OCI-LY7 (cell line): ENCODE measurements at regions not wholly inside any gene's neighbourhood (a gene's known extent, or its start where the extent isn't known, plus 50 kb on each side); places are given as distances from the start of the nearest gene placed in this dataset.

ENCODE experiments used
- BruUV-seq: library from RNA; stranded (reverse); fragments of 400-500 nt; replicated peaks from 2 replicates; lab custom pipeline; 2021; lab: Mats Ljungman, UMichigan
- CTCF ChIA-PET: fragments of 300-600 bp; sonication (Branson Sonifier 250); formaldehyde crosslinking; loops from one replicate; lab custom pipeline; 2022; ENCODE audit warnings: antibody characterized with exemption; ENCODE audit not compliant: unreplicated experiment; lab: Charles Lee
- POLR2A ChIA-PET: fragments of 300-600 bp; sonication (Branson Sonifier 250); formaldehyde crosslinking; loops from one replicate; lab custom pipeline; 2022; ENCODE audit warnings: antibody characterized with exemption; lab: Charles Lee
- DNase-seq: peaks from one replicate; pipeline ENCODE4 v3.0.0-alpha.2; 2015; ENCODE audit warnings: low spot score
- H2AFZ ChIP-seq: fragments of 200-600 bp; sonication (generic), shearing (Covaris generic); 2 replicates; pipeline ENCODE4 v1.6.1; 2014; ENCODE audit warnings: mild to moderate bottlenecking, antibody characterized with exemption, low read length, moderate library complexity
- H3K27ac ChIP-seq: fragments of 200-600 bp; sonication (generic); 2 replicates; pipeline ENCODE4 v1.5.1; 2014; ENCODE audit warnings: mixed run types, low read depth, mild to moderate bottlenecking, moderate library complexity, low read length, inconsistent platforms; ENCODE audit not compliant: poor library complexity, severe bottlenecking
- H3K36me3 ChIP-seq: fragments of 200-600 bp; sonication (generic); 2 replicates; pipeline ENCODE4 v1.6.1; 2014; ENCODE audit warnings: mild to moderate bottlenecking, antibody characterized with exemption, low read length, moderate library complexity, mixed read lengths; ENCODE audit not compliant: insufficient read depth
- H3K4me1 ChIP-seq: fragments of 200-600 bp; sonication (generic); 2 replicates; pipeline ENCODE4 v1.5.1; 2014; ENCODE audit warnings: mild to moderate bottlenecking, low read length; ENCODE audit not compliant: insufficient read depth, poor library complexity, severe bottlenecking
- H3K4me2 ChIP-seq: fragments of 200-600 bp; sonication (generic); 2 replicates; pipeline ENCODE4 v1.6.1; 2014; ENCODE audit warnings: mild to moderate bottlenecking, low read length
- H3K4me3 ChIP-seq: fragments of 200-600 bp; sonication (generic); 2 replicates; pipeline ENCODE4 v1.5.1; 2014; ENCODE audit warnings: mild to moderate bottlenecking, low read depth, low read length; ENCODE audit not compliant: poor library complexity, severe bottlenecking
- H3K79me2 ChIP-seq: fragments of 200-600 bp; sonication (generic); 2 replicates; pipeline ENCODE4 v1.6.1; 2016; ENCODE audit warnings: low read depth, mild to moderate bottlenecking, low read length, moderate library complexity, mixed read lengths; ENCODE audit not compliant: insufficient read depth
- H3K9me2 ChIP-seq: fragments of 200-600 bp; sonication (generic); 2 replicates; pipeline ENCODE4 v1.6.1; 2016; ENCODE audit warnings: mild to moderate bottlenecking, low read length, mixed read lengths; ENCODE audit not compliant: insufficient read depth
- H3K9me3 ChIP-seq: fragments of 200-600 bp; sonication (generic); 2 replicates; pipeline ENCODE4 v1.6.1; 2014; ENCODE audit warnings: mild to moderate bottlenecking, mixed run types, low read length, mixed read lengths
- H4K20me1 ChIP-seq: fragments of 200-600 bp; sonication (generic); 2 replicates; pipeline ENCODE4 v1.6.1; 2014; ENCODE audit warnings: mild to moderate bottlenecking, antibody characterized with exemption, low read length, moderate library complexity, mixed read lengths; ENCODE audit not compliant: insufficient read depth
- EZH2phosphoT487 ChIP-seq: fragments of 200-600 bp; sonication (generic); IDR thresholded peaks from 2 replicates; pipeline ENCODE4 v1.6.1; 2018; ENCODE audit warnings: low read depth, borderline replicate concordance, mild to moderate bottlenecking, mixed run types, antibody characterized with exemption, low read length, moderate library complexity, mixed read lengths
- intact Hi-C: fragments of 100-400 bp; cut with micrococcal nuclease; formaldehyde crosslinking; loops from one replicate; pipeline ENCODE4 v1.10.0; 2022; ENCODE audit not compliant: unreplicated experiment
- TF ChIP-seq, protein P1 (sequence below): fragments of 200-600 bp; sonication (generic); conservative IDR thresholded peaks from 2 replicates; pipeline ENCODE4 v1.5.1; 2014; ENCODE audit warnings: mild to moderate bottlenecking, antibody characterized with exemption, low read length, moderate library complexity, mixed read lengths

DNA sequence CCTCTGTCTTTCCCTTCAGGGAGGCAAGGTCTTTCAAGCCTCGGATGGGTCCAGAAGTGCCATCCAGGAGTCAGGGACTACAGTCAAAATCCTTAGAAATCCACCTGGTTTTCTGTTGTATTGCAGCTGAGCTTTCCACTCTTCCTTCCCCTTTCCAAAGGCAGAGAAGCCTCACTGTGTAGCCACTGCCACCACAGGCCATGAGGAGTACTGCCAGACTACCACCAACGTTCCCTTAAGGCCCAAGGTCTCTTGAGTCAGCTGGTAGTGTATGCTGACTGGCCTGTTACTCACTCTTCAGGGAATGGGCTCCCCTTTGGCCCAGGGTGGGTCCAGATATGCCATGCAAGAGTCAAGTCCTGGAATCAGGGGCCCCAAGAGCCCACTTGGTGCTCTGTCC, 1454.1 kb downstream of the PCDH19 start:
- H3K4me1 ChIP-seq = no peaks in the 10 kb centered on the region
- intact Hi-C loops = no loop called here
- H3K27ac ChIP-seq = no peak overlapping the region
- ChIA-PET CTCF (no interaction called here), POLR2A (no interaction called here)
- H4K20me1 ChIP-seq = no peaks in the 10 kb centered on the region
- no peak overlapping the region for H2AFZ ChIP-seq
- H3K79me2 ChIP-seq = no peaks in the 10 kb centered on the region
- H3K36me3 ChIP-seq = no peaks in the 10 kb centered on the region
- no TSS peak for BruUV-seq
- no peak overlapping the region for H3K4me3 ChIP-seq
- TF ChIP-seq, protein P1, sequence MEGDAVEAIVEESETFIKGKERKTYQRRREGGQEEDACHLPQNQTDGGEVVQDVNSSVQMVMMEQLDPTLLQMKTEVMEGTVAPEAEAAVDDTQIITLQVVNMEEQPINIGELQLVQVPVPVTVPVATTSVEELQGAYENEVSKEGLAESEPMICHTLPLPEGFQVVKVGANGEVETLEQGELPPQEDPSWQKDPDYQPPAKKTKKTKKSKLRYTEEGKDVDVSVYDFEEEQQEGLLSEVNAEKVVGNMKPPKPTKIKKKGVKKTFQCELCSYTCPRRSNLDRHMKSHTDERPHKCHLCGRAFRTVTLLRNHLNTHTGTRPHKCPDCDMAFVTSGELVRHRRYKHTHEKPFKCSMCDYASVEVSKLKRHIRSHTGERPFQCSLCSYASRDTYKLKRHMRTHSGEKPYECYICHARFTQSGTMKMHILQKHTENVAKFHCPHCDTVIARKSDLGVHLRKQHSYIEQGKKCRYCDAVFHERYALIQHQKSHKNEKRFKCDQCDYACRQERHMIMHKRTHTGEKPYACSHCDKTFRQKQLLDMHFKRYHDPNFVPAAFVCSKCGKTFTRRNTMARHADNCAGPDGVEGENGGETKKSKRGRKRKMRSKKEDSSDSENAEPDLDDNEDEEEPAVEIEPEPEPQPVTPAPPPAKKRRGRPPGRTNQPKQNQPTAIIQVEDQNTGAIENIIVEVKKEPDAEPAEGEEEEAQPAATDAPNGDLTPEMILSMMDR = no peak
- TF ChIP-seq EZH2phosphoT487 = no peak
- H3K9me2 ChIP-seq = no peaks in the 10 kb centered on the region
- DNase-seq = no peak
- no peak overlapping the region for H3K4me2 ChIP-seq
- no peaks in the 10 kb centered on the region for H3K9me3 ChIP-seq

DNA sequence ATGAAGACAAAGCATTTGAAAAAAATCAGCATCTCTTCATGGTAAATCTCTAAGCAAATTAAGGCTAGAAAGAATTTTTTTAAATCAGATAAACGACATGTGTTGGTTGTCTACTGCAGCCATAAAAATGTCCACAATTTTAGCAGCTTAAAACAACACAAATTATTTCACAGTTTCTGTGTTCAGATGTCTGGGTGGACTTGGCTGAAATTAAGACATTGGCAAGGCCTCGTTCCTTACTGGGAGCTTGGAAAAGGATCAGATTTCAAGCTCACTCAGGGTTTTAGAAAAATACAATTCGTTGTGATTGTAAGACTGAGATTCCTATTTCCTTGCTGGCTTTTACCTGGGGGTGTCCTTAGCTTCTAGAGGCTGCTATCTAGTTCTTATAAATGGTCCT, 1470.6 kb downstream of the PCDH19 start:
- H3K9me3 ChIP-seq = no peaks in the 10 kb centered on the region
- TF ChIP-seq, protein P1 = no peak
- TF ChIP-seq EZH2phosphoT487 = no peak
- no TSS peak for BruUV-seq
- no peak overlapping the region for H2AFZ ChIP-seq
- H3K27ac ChIP-seq = no peak overlapping the region
- DNase-seq = no peak
- H3K9me2 ChIP-seq = no peaks in the 10 kb centered on the region
- H3K79me2 ChIP-seq = no peaks in the 10 kb centered on the region
- CTCF ChIA-PET = no interaction called here
- no peaks in the 10 kb centered on the region for H3K36me3 ChIP-seq
- H3K4me3 ChIP-seq = no peak overlapping the region
- H3K4me1 ChIP-seq = no peaks in the 10 kb centered on the region
- POLR2A ChIA-PET = no interaction called here
- intact Hi-C loops = no loop called here
- H3K4me2 ChIP-seq = no peak overlapping the region
- H4K20me1 ChIP-seq = no peaks in the 10 kb centered on the region

DNA sequence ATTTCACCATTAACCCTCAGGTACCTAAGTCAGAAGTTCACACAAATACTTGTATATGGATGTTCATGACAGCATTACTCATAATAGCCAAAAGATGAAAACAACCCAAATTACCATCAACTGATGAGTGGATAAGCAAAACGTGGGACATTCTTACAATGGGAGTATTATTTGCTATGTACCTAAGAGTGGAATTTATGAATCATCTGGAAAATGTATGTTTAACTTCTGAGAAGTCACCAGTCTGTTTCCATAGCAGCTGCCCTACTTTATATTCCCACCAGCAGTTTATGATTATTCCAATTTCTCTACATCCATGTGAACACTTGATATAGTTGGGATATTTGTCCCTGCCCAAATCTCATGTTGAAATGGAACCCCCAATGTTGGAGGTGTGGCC, 1478.9 kb downstream of the PCDH19 start:
- DNase-seq = no peak
- CTCF ChIA-PET = no interaction called here
- Histone ChIP-seq H3K4me1 (no peaks in the 10 kb centered on the region), H3K27ac (no peak overlapping the region), H3K79me2 (no peaks in the 10 kb centered on the region), H3K9me2 (no peaks in the 10 kb centered on the region), H4K20me1 (no peaks in the 10 kb centered on the region), H2AFZ (no peak overlapping the region), H3K4me3 (no peak overlapping the region), H3K36me3 (no peaks in the 10 kb centered on the region), H3K9me3 (no peaks in the 10 kb centered on the region), H3K4me2 (no peak overlapping the region)
- TF ChIP-seq, protein P1 = no peak
- no peak for TF ChIP-seq EZH2phosphoT487
- POLR2A ChIA-PET = interaction anchor here (0.6 kb wide), 1 partner anchor 709 kb away, joined by 3 read pairs; no protein-coding TSS in a partner anchor
- intact Hi-C loops = no loop called here
- no TSS peak for BruUV-seq
